Tibial nerve (tissue), 4 donors: ENCODE measurements at regions not wholly inside any gene's neighbourhood (a gene's known extent, or its start where the extent isn't known, plus 50 kb on each side); places are given as distances from the start of the nearest gene placed in this dataset.

ENCODE experiments used
- CTCF ChIP-seq, 5 experiments: fragments of 200-600 bp in 3 of 5; fragments of 450-650 bp in 2 of 5; sonication (generic) in 3 of 5; IDR thresholded peaks; one replicate each; pipeline ENCODE4 v1.5.1; 2016 to 2019; ENCODE audit warnings: antibody characterized with exemption in 5 of 5, mild to moderate bottlenecking in 3 of 5, moderate library complexity in 2 of 5
- EP300 ChIP-seq, 2 donors: sonication (generic); formaldehyde crosslinking; IDR thresholded peaks; one replicate each; pipeline ENCODE4 v1.6.1; 2017; ENCODE audit warnings: antibody characterized with exemption in 2 of 2, mild to moderate bottlenecking in 1 of 2

GRCh38 chr5:124050120-124050770 is 538.3 kb downstream of the CSNK1G3 start:
- TF ChIP-seq CTCF (IDR thresholded peaks at IDR 0.05): no peak
- no peak for TF ChIP-seq EP300 (IDR thresholded peaks at IDR 0.05)
